ENCODE measurements at regions not wholly inside any gene's neighbourhood (a gene's known extent, or its start where the extent isn't known, plus 50 kb on each side); places are given as distances from the start of the nearest gene placed in this dataset.

DNA sequence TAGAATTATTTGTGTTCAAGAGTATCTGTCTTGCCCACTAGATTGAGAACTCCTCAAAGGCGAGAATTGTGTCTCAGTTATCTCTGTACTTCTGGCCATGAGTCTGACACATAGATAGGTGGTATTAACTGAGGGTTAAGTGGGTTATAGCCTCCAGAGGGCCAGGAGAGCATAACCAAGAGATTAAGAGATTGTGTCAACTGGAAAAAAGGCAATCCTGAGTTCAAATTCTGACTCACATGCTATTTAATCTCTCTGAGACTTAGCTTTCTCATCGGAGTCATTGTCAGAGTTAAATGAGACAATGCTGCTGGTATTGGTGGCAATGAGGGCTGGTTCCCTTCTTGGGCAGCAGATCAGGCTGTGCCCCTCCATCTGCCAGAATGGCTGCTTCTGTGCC lies 330.9 kb downstream of the TNS1 start:
- no peak overlapping the region for H3K4me3 ChIP-seq (ENCODE audit: control insufficient read depth in 1 of 2, extremely low read depth in 1 of 2, low read length in 1 of 2)
- H3K36me3 Mint-ChIP-seq: no peaks in the 10 kb centered on the region
- CTCF ChIA-PET: interaction anchor here in 1 of 2 donors (0.7 kb wide), 1 partner anchor 16 kb away, joined by 5 read pairs; no protein-coding TSS in a partner anchor

DNA sequence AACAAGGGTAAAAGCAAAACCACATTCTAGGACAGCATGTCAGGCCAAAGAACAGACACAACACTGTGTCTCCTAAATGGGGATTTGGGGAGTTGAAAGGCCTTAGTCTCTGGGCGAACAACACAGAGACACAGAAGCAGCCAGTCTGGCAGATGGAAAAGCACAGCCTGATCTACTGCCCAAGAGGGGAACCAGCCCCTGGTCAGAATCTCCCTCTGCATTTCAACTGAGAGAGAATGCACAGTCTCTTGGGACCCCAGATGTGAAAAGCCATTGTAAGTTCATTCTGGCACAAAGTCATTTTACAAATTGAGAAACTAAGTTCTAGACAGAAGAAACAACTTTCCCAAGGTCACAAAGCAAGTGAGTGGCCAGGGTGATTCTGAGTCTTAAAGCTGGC lies 331.7 kb downstream of the TNS1 start:
- Mint-ChIP-seq H3K4me3 (no peak overlapping the region), H3K9me3 (peaks cover 0 to 6% (median 0%) of the 10 kb centered on the region in 3 donors), H3K27ac (no peak overlapping the region), H3K36me3 (no peaks in the 10 kb centered on the region), H3K4me1 (no peaks in the 10 kb centered on the region), H3K27me3 (peaks cover 1 to 4% of the 10 kb centered on the region in 2 donors)
- Histone ChIP-seq H3K27ac (ENCODE audit: low read length) (no peak overlapping the region), H3K4me3 (ENCODE audit: control insufficient read depth in 1 of 2, extremely low read depth in 1 of 2, low read length in 1 of 2) (no peak overlapping the region), H3K36me3 (ENCODE audit: control insufficient read depth in 2 of 2, extremely low read depth in 1 of 2, insufficient read depth in 1 of 2, low read length in 1 of 2) (no peaks in the 10 kb centered on the region), H3K4me1 (ENCODE audit: control insufficient read depth in 1 of 2, extremely low read depth in 1 of 2, insufficient read depth in 2 of 2, low read length in 2 of 2) (no peaks in the 10 kb centered on the region), H3K9me3 (no peaks in the 10 kb centered on the region), H3K27me3 (replicated peaks in 1 of 2; ENCODE audit: control insufficient read depth in 2 of 2, extremely low read depth in 1 of 2, insufficient read depth in 2 of 2, low read length in 1 of 2) (no peaks in the 10 kb centered on the region)
- ChIA-PET CTCF (no interaction called here), POLR2A (no interaction called here)
- ATAC-seq (replicated peaks in 1 of 4): no peak
- 89% methylated on average over 1 of the region's 1 CpG for WGBS (ENCODE audit: insufficient coverage)
- DNase-seq: no peak

More for the DNA sequence above, 330.9 kb downstream of the TNS1 start:
- WGBS (ENCODE audit: insufficient coverage): 0% methylated on average over 1 of the region's 2 CpGs
- Histone ChIP-seq H3K27ac (ENCODE audit: low read length) (no peak overlapping the region), H3K4me1 (ENCODE audit: control insufficient read depth in 1 of 2, extremely low read depth in 1 of 2, insufficient read depth in 2 of 2, low read length in 2 of 2) (no peaks in the 10 kb centered on the region), H3K27me3 (replicated peaks in 1 of 2; ENCODE audit: control insufficient read depth in 2 of 2, extremely low read depth in 1 of 2, insufficient read depth in 2 of 2, low read length in 1 of 2) (no peaks in the 10 kb centered on the region), H3K9me3 (no peaks in the 10 kb centered on the region), H3K36me3 (ENCODE audit: control insufficient read depth in 2 of 2, extremely low read depth in 1 of 2, insufficient read depth in 1 of 2, low read length in 1 of 2) (no peaks in the 10 kb centered on the region)
- Mint-ChIP-seq H3K27me3 (peaks cover 1 to 3% of the 10 kb centered on the region in 2 donors), H3K27ac (no peak overlapping the region), H3K4me1 (no peaks in the 10 kb centered on the region), H3K4me3 (no peak overlapping the region), H3K9me3 (peaks cover 0 to 6% (median 0%) of the 10 kb centered on the region in 3 donors)
- POLR2A ChIA-PET: no interaction called here
- DNase-seq: no peak
- ATAC-seq (replicated peaks in 1 of 4): no peak

DNA sequence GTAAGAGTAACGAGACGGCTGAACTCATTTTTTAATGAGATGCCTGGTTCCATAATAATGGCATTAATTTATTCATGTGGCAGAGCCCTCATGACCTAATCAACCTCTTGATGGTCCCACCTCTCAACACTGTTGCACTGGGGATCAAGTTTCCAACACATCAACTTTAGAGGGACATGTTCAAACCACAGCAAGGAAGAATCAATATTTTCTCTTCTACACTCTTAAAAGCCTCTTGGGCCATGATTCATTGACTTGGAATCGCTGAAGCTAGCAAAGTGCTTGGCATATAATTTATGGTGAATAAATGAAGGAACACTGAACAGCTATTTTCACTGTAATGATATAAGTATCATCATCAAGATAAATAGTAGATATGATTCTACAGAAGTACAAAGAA lies 333.0 kb downstream of the TNS1 start:
- H3K36me3 ChIP-seq (ENCODE audit: control insufficient read depth in 2 of 2, extremely low read depth in 1 of 2, insufficient read depth in 1 of 2, low read length in 1 of 2): no peaks in the 10 kb centered on the region
- no peak for ATAC-seq (replicated peaks in 1 of 4)
- Mint-ChIP-seq H3K27ac (no peak overlapping the region), H3K27me3 (peaks cover 0 to 4% of the 10 kb centered on the region in 2 donors), H3K9me3 (peaks cover 0 to 3% (median 0%) of the 10 kb centered on the region in 3 donors), H3K36me3 (no peaks in the 10 kb centered on the region), H3K4me1 (no peaks in the 10 kb centered on the region), H3K4me3 (no peak overlapping the region)
- H3K27ac ChIP-seq (ENCODE audit: low read length): no peak overlapping the region
- DNase-seq: no peak
- ChIA-PET POLR2A (no interaction called here), CTCF (no interaction called here)
- no peaks in the 10 kb centered on the region for H3K9me3 ChIP-seq
- H3K4me3 ChIP-seq (ENCODE audit: control insufficient read depth in 1 of 2, extremely low read depth in 1 of 2, low read length in 1 of 2): no peak overlapping the region
- H3K4me1 ChIP-seq (ENCODE audit: control insufficient read depth in 1 of 2, extremely low read depth in 1 of 2, insufficient read depth in 2 of 2, low read length in 2 of 2): no peaks in the 10 kb centered on the region
- no CpG with 5 or more reads among the region's 3 CpGs for WGBS (ENCODE audit: insufficient coverage)
- H3K27me3 ChIP-seq (replicated peaks in 1 of 2; ENCODE audit: control insufficient read depth in 2 of 2, extremely low read depth in 1 of 2, insufficient read depth in 2 of 2, low read length in 1 of 2): no peaks in the 10 kb centered on the region

DNA sequence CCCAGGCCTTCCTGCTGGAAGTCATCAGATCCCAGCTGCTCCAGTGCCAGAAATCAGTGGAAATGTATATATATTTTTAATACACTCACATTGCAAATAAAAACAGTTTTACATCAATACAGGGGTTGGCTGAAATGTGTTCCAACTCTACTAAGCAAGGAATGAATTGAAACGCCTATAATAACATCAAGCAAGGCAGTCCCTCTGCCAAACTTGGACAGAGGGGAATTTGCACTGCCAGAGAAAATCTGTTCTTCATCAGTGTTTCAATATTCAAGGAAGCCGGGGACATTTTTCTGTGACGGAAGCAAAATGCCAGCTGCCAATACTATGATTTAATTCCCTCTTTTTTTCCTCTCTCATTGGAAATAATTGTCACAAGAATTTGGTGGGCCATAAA lies 335.3 kb downstream of the TNS1 start:
- H3K27me3 Mint-ChIP-seq: peaks cover 0 to 4% of the 10 kb centered on the region in 2 donors
- ATAC-seq (replicated peaks in 1 of 4) (no peak), DNase-seq (no peak)
- H3K4me1 Mint-ChIP-seq: no peaks in the 10 kb centered on the region
- no peak overlapping the region for H3K4me3 Mint-ChIP-seq
- Histone ChIP-seq H3K4me3 (ENCODE audit: control insufficient read depth in 1 of 2, extremely low read depth in 1 of 2, low read length in 1 of 2) (no peak overlapping the region), H3K36me3 (ENCODE audit: control insufficient read depth in 2 of 2, extremely low read depth in 1 of 2, insufficient read depth in 1 of 2, low read length in 1 of 2) (no peaks in the 10 kb centered on the region), H3K27me3 (replicated peaks in 1 of 2; ENCODE audit: control insufficient read depth in 2 of 2, extremely low read depth in 1 of 2, insufficient read depth in 2 of 2, low read length in 1 of 2) (no peaks in the 10 kb centered on the region), H3K27ac (ENCODE audit: low read length) (no peak overlapping the region), H3K4me1 (ENCODE audit: control insufficient read depth in 1 of 2, extremely low read depth in 1 of 2, insufficient read depth in 2 of 2, low read length in 2 of 2) (no peaks in the 10 kb centered on the region), H3K9me3 (no peaks in the 10 kb centered on the region)
- no peaks in the 10 kb centered on the region for H3K9me3 Mint-ChIP-seq
- 40% methylated on average over 1 of the region's 3 CpGs for WGBS (ENCODE audit: insufficient coverage)
- no peak overlapping the region for H3K27ac Mint-ChIP-seq
- CTCF ChIA-PET: no interaction called here
- H3K36me3 Mint-ChIP-seq: no peaks in the 10 kb centered on the region
- POLR2A ChIA-PET: no interaction called here

DNA sequence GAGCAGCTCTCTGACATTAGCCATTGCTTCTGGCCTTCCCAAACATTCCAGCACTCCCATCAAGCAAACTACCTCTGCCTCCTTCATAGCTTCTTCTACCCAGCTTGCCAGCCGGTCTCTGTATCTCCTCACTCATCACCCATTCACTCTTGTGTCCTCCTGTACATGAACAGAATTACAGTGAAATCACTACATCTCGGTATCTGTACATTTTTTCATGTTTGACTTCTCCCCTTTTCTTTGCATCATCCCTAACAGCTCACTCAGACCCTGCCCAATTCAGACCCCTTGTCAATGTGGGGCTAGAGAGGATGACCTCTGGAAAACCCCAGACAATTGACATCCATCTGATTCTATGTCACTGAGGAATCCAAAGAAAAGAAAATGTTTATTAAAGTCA lies 335.8 kb downstream of the TNS1 start:
- H3K9me3 Mint-ChIP-seq: no peaks in the 10 kb centered on the region
- H3K27ac ChIP-seq (ENCODE audit: low read length): no peak overlapping the region
- WGBS (ENCODE audit: insufficient coverage): 87% methylated on average over 1 of the region's 2 CpGs
- DNase-seq (no peak), ATAC-seq (replicated peaks in 1 of 4) (no peak)
- H3K27me3 Mint-ChIP-seq: peaks cover 0 to 4% of the 10 kb centered on the region in 2 donors
- H3K36me3 ChIP-seq (ENCODE audit: control insufficient read depth in 2 of 2, extremely low read depth in 1 of 2, insufficient read depth in 1 of 2, low read length in 1 of 2): no peaks in the 10 kb centered on the region
- ChIA-PET POLR2A (no interaction called here), CTCF (no interaction called here)
- no peaks in the 10 kb centered on the region for H3K9me3 ChIP-seq
- no peaks in the 10 kb centered on the region for H3K27me3 ChIP-seq (replicated peaks in 1 of 2; ENCODE audit: control insufficient read depth in 2 of 2, extremely low read depth in 1 of 2, insufficient read depth in 2 of 2, low read length in 1 of 2)
- no peak overlapping the region for H3K27ac Mint-ChIP-seq
- no peak overlapping the region for H3K4me3 Mint-ChIP-seq
- H3K4me1 ChIP-seq (ENCODE audit: control insufficient read depth in 1 of 2, extremely low read depth in 1 of 2, insufficient read depth in 2 of 2, low read length in 2 of 2): no peaks in the 10 kb centered on the region
- H3K4me3 ChIP-seq (ENCODE audit: control insufficient read depth in 1 of 2, extremely low read depth in 1 of 2, low read length in 1 of 2): no peak overlapping the region
- no peaks in the 10 kb centered on the region for H3K36me3 Mint-ChIP-seq
- H3K4me1 Mint-ChIP-seq: no peaks in the 10 kb centered on the region

DNA sequence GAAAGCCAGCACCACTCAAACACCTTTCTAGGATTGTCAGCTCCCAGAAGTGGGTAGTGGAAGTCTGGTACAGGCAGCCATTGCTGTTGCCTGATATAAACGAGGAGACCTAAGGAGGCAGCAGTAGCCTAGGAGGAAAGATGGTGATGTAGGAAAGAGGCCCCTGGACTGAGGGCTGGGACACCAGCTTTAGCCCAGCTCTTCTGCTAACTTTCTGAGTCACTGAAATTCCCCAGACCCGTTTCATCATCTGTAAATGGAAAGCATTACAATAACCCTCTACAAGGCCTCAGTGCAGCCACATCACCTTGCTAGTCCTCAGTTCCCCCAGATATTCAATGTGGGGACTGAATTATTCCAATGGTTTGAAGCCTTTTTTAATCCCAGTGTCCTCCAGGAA lies 336.5 kb downstream of the TNS1 start:
- DNase-seq: no peak
- Histone ChIP-seq H3K4me3 (ENCODE audit: control insufficient read depth in 1 of 2, extremely low read depth in 1 of 2, low read length in 1 of 2) (no peak overlapping the region), H3K4me1 (ENCODE audit: control insufficient read depth in 1 of 2, extremely low read depth in 1 of 2, insufficient read depth in 2 of 2, low read length in 2 of 2) (peaks cover 0 to 2% of the 10 kb centered on the region in 2 experiments), H3K36me3 (ENCODE audit: control insufficient read depth in 2 of 2, extremely low read depth in 1 of 2, insufficient read depth in 1 of 2, low read length in 1 of 2) (no peaks in the 10 kb centered on the region), H3K9me3 (no peaks in the 10 kb centered on the region), H3K27me3 (replicated peaks in 1 of 2; ENCODE audit: control insufficient read depth in 2 of 2, extremely low read depth in 1 of 2, insufficient read depth in 2 of 2, low read length in 1 of 2) (no peaks in the 10 kb centered on the region), H3K27ac (ENCODE audit: low read length) (no peak overlapping the region)
- ChIA-PET CTCF (no interaction called here), POLR2A (no interaction called here)
- Mint-ChIP-seq H3K36me3 (no peaks in the 10 kb centered on the region), H3K4me1 (peaks cover 0 to 2% (median under 1%) of the 10 kb centered on the region in 3 donors), H3K27ac (no peak overlapping the region), H3K9me3 (no peaks in the 10 kb centered on the region), H3K4me3 (no peak overlapping the region), H3K27me3 (peaks cover 0 to 4% of the 10 kb centered on the region in 2 donors)
- WGBS (ENCODE audit: insufficient coverage): no CpG with 5 or more reads among the region's 2 CpGs
- no peak for ATAC-seq (replicated peaks in 1 of 4)

DNA sequence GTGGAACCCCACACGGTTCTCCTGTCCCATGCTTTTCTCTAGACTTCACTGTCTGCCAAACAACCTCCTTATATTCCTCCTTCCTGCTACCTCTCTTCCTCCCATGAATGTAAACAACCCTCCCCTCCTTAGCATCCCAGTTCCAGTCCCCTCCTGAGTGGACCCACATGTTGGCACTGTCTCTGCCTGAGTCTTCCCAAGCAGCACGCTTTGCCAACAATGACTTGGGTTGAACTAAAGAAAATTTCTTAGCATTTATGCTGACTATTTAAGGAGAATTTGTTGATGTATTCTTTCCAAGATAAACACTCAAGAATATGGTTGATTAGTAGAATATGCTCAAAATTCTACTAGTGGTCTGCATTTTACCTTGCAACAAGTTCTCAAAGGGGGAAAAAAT lies 338.0 kb downstream of the TNS1 start:
- Histone ChIP-seq H3K27me3 (replicated peaks in 1 of 2; ENCODE audit: control insufficient read depth in 2 of 2, extremely low read depth in 1 of 2, insufficient read depth in 2 of 2, low read length in 1 of 2) (no peaks in the 10 kb centered on the region), H3K36me3 (ENCODE audit: control insufficient read depth in 2 of 2, extremely low read depth in 1 of 2, insufficient read depth in 1 of 2, low read length in 1 of 2) (no peaks in the 10 kb centered on the region), H3K4me3 (ENCODE audit: control insufficient read depth in 1 of 2, extremely low read depth in 1 of 2, low read length in 1 of 2) (no peak overlapping the region), H3K9me3 (no peaks in the 10 kb centered on the region), H3K4me1 (ENCODE audit: control insufficient read depth in 1 of 2, extremely low read depth in 1 of 2, insufficient read depth in 2 of 2, low read length in 2 of 2) (peaks cover 0 to 2% of the 10 kb centered on the region in 2 experiments), H3K27ac (ENCODE audit: low read length) (no peak overlapping the region)
- CTCF ChIA-PET: no interaction called here
- no peaks in the 10 kb centered on the region for H3K36me3 Mint-ChIP-seq
- peaks cover 2 to 4% of the 10 kb centered on the region in 2 donors for H3K27me3 Mint-ChIP-seq
- H3K4me1 Mint-ChIP-seq: peaks cover 0 to 6% (median 4%) of the 10 kb centered on the region in 3 donors
- WGBS (ENCODE audit: insufficient coverage): 67% methylated on average over 1 of the region's 2 CpGs
- DNase-seq (no peak), ATAC-seq (replicated peaks in 1 of 4) (no peak)
- H3K9me3 Mint-ChIP-seq: no peaks in the 10 kb centered on the region
- H3K27ac Mint-ChIP-seq: no peak overlapping the region
- POLR2A ChIA-PET: no interaction called here
- no peak overlapping the region for H3K4me3 Mint-ChIP-seq
